ENCODE measurements at regions not wholly inside any gene's neighbourhood (a gene's known extent, or its start where the extent isn't known, plus 50 kb on each side); places are given as distances from the start of the nearest gene placed in this dataset.

DNA sequence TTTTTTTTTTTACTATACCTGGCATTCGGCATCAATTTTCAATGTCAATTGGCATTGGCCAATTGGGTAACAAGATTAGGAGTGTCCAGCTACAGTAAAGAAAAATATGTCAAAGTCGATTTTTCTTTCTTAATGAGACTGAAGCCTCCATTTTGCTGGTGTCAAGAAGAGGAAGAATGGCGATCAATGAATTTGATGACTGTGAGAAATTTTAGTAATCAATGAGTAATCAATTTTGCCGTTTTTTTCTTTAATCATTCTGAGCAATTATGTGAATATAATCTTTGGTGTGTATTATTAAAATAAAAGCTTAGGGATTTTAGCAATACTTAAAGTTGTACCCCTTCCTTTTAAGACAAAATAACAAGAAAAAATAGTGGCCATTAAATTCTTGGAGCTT lies 69.7 kb downstream of the TMEM200C start:
- peaks cover 11 to 59% of the 10 kb centered on the region in 2 experiments; a peak in 2 of 4 replicates for H3K9me3 ChIP-seq (ENCODE audit: control insufficient read depth in 1 of 2, insufficient read depth in 1 of 2, low read depth in 1 of 2, low read length in 2 of 2)
- no peak overlapping the region for H3K4me3 ChIP-seq (replicated peaks in 1 of 2; ENCODE audit: low read depth in 1 of 2, low read length in 2 of 2)
- no peaks in the 10 kb centered on the region for H3K9me2 ChIP-seq (ENCODE audit: insufficient read depth)
- no peak overlapping the region for H3K9ac ChIP-seq (ENCODE audit: low read length)
- BruUV-seq (replicated peaks) = no TSS peak
- no peaks in the 10 kb centered on the region for H4K20me1 ChIP-seq (ENCODE audit: insufficient read depth)
- intact Hi-C loops (cut with micrococcal nuclease) = no loop called here
- ChIA-PET POLR2A (no interaction called here), CTCF (no interaction called here), RAD21 (ENCODE audit: low non-redundant PET in 1 of 2, low total read pairs in 2 of 2, uncharacterized antibody in 2 of 2, unreplicated experiment in 2 of 2) (no interaction called here)
- H3K36me3 ChIP-seq (ENCODE audit: control insufficient read depth in 1 of 2, insufficient read depth in 2 of 2, low read length in 2 of 2) = no peaks in the 10 kb centered on the region
- H3K27me3 ChIP-seq (ENCODE audit: insufficient read depth, low read length) = no peaks in the 10 kb centered on the region
- DNase-seq (ENCODE audit: low read depth, low spot score) = no peak
- H3K79me2 ChIP-seq (ENCODE audit: insufficient read depth, low read length) = no peaks in the 10 kb centered on the region
- no peak overlapping the region for H3K4me2 ChIP-seq (ENCODE audit: low read length)
- TF ChIP-seq EZH2 (IDR thresholded peaks at IDR 0.05) = no peak
- TF ChIP-seq POLR2AphosphoS5 (IDR thresholded peaks at IDR 0.05; ENCODE audit: low read depth, low read length) = no peak
- no peak for TF ChIP-seq YY1 (IDR thresholded peaks at IDR 0.05; ENCODE audit: extremely low read depth, insufficient replicate concordance, low read depth, low read length)
- no peak for TF ChIP-seq CBX3 (IDR thresholded peaks at IDR 0.05; ENCODE audit: low read depth)
- TF ChIP-seq ELF1 (IDR thresholded peaks at IDR 0.05; ENCODE audit: borderline replicate concordance, low read depth) = no peak
- TF ChIP-seq, protein P1, sequence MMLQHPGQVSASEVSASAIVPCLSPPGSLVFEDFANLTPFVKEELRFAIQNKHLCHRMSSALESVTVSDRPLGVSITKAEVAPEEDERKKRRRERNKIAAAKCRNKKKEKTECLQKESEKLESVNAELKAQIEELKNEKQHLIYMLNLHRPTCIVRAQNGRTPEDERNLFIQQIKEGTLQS (IDR thresholded peaks at IDR 0.05) = no peak
- TF ChIP-seq SIN3A (IDR thresholded peaks at IDR 0.05; ENCODE audit: low read depth) = no peak
- no peak for TF ChIP-seq EZH2phosphoT487 (IDR thresholded peaks at IDR 0.05; ENCODE audit: borderline replicate concordance)
- no peak for TF ChIP-seq EGR1 (IDR thresholded peaks at IDR 0.05; ENCODE audit: low read depth)
- TF ChIP-seq, protein P2, sequence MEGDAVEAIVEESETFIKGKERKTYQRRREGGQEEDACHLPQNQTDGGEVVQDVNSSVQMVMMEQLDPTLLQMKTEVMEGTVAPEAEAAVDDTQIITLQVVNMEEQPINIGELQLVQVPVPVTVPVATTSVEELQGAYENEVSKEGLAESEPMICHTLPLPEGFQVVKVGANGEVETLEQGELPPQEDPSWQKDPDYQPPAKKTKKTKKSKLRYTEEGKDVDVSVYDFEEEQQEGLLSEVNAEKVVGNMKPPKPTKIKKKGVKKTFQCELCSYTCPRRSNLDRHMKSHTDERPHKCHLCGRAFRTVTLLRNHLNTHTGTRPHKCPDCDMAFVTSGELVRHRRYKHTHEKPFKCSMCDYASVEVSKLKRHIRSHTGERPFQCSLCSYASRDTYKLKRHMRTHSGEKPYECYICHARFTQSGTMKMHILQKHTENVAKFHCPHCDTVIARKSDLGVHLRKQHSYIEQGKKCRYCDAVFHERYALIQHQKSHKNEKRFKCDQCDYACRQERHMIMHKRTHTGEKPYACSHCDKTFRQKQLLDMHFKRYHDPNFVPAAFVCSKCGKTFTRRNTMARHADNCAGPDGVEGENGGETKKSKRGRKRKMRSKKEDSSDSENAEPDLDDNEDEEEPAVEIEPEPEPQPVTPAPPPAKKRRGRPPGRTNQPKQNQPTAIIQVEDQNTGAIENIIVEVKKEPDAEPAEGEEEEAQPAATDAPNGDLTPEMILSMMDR (IDR thresholded peaks at IDR 0.05 in 2 of 3, conservative IDR thresholded peaks at IDR 0.05 in 1 of 3; ENCODE audit: borderline replicate concordance in 1 of 3, insufficient read depth in 1 of 3, low read depth in 2 of 3, low read length in 2 of 3) = no peak
- no peaks in the 10 kb centered on the region for H3K4me1 ChIP-seq (ENCODE audit: control insufficient read depth in 1 of 2, insufficient read depth in 2 of 2, low read length in 2 of 2)
- H2AFZ ChIP-seq (ENCODE audit: low read depth, low read length, poor library complexity, severe bottlenecking) = no peak overlapping the region
- no peak for ATAC-seq
- no peak overlapping the region for H3K27ac ChIP-seq (ENCODE audit: low read depth, low read length)
